NCI-H226 (cell line): ENCODE measurements at regions not wholly inside any gene's neighbourhood (a gene's known extent, or its start where the extent isn't known, plus 50 kb on each side); places are given as distances from the start of the nearest gene placed in this dataset.
"Not testable (repeated sequence)": the region's sequence is repeated elsewhere in the genome, so short reads cannot be mapped to it uniquely, and the experiment has no call there.

Experiments used
- DNase-seq: peaks from one replicate; pipeline ENCODE4 v3.0.0-alpha.2; 2015

DNA sequence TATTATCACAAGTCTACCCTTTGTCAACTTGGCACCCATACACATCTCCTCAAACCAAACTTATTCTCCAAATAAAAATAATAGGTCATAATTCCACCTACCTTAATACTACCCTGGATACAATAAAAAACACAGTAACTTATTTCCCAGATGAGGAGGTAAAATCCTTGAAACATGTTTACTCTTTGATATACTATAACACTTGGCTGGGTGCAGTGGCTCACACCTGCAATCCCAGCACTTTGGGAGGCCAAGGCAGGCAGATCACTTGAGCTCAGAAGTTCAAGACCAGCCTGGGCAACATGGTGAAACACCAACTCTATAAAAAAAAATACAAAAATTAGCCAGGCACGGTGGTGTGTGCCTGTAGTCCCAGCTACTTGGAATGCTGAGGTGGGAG is 54.4 kb upstream of the PRSS3 start:
- DNase-seq = not testable (repeated sequence)

GRCh38 chr9:33742051-33742450 is 53.3 kb upstream of the PRSS3 start:
- DNase-seq = no peak

GRCh38 chr9:33742519-33742918 is 52.8 kb upstream of the PRSS3 start:
- no peak for DNase-seq
